ENCODE measurements at regions not wholly inside any gene's neighbourhood (a gene's known extent, or its start where the extent isn't known, plus 50 kb on each side); places are given as distances from the start of the nearest gene placed in this dataset.

GRCh38 chr10:36506697-36507496 is 618.5 kb upstream of the ANKRD30A start:
- Histone ChIP-seq H3K36me3 (ENCODE audit: low read depth) (no peaks in the 10 kb centered on the region), H2AFZ (no peak overlapping the region), H3K4me1 (replicated peaks; ENCODE audit: insufficient read depth) (no peaks in the 10 kb centered on the region), H3K27ac (no peak overlapping the region), H3K79me2 (ENCODE audit: low read depth) (no peaks in the 10 kb centered on the region), H3F3A (ENCODE audit: insufficient read depth, low read depth) (no peaks in the 10 kb centered on the region), H3K9me3 (ENCODE audit: insufficient read depth, low read depth) (no peaks in the 10 kb centered on the region), H3K9me2 (ENCODE audit: insufficient read depth) (no peaks in the 10 kb centered on the region), H3K4me3 (no peak overlapping the region), H3K27me3 (ENCODE audit: insufficient read depth, low read depth) (no peaks in the 10 kb centered on the region), H3K4me2 (no peak overlapping the region), H4K20me1 (ENCODE audit: insufficient read depth) (no peaks in the 10 kb centered on the region)
- intact Hi-C loops (cut with micrococcal nuclease; ENCODE audit: unreplicated experiment): no loop called here
- no peak for DNase-seq
- no TSS peak for BruUV-seq (replicated peaks)
- ChIA-PET CTCF (no interaction called here), POLR2A (ENCODE audit: unreplicated experiment) (no interaction called here)
- TF ChIP-seq CTCF (conservative IDR thresholded peaks at IDR 0.05) (no peak), EZH2 (IDR thresholded peaks at IDR 0.05; ENCODE audit: low read depth) (no peak)

GRCh38 chr10:36506261-36506660 is 619.1 kb upstream of the ANKRD30A start:
- Histone ChIP-seq H3K4me2 (no peak overlapping the region), H3K27ac (no peak overlapping the region), H3K4me3 (no peak overlapping the region), H3K36me3 (ENCODE audit: low read depth) (no peaks in the 10 kb centered on the region), H4K20me1 (ENCODE audit: insufficient read depth) (no peaks in the 10 kb centered on the region), H2AFZ (no peak overlapping the region), H3K27me3 (ENCODE audit: insufficient read depth, low read depth) (no peaks in the 10 kb centered on the region), H3K9me3 (ENCODE audit: insufficient read depth, low read depth) (no peaks in the 10 kb centered on the region), H3F3A (ENCODE audit: insufficient read depth, low read depth) (no peaks in the 10 kb centered on the region), H3K79me2 (ENCODE audit: low read depth) (no peaks in the 10 kb centered on the region), H3K9me2 (ENCODE audit: insufficient read depth) (no peaks in the 10 kb centered on the region), H3K4me1 (replicated peaks; ENCODE audit: insufficient read depth) (no peaks in the 10 kb centered on the region)
- no peak for TF ChIP-seq EZH2 (IDR thresholded peaks at IDR 0.05; ENCODE audit: low read depth)
- TF ChIP-seq CTCF (conservative IDR thresholded peaks at IDR 0.05): no peak
- BruUV-seq (replicated peaks): no TSS peak
- CTCF ChIA-PET: no interaction called here
- DNase-seq: no peak
- intact Hi-C loops (cut with micrococcal nuclease; ENCODE audit: unreplicated experiment): no loop called here
- POLR2A ChIA-PET (ENCODE audit: unreplicated experiment): no interaction called here

- no peak for TF ChIP-seq EZH2 (IDR thresholded peaks at IDR 0.05; ENCODE audit: low read depth)
- TF ChIP-seq CTCF (conservative IDR thresholded peaks at IDR 0.05): no peak
- Histone ChIP-seq H3K27me3 (ENCODE audit: insufficient read depth, low read depth) (0 out of 2 replicates have a peak, but pooled peaks cover 4% of the 10 kb centered on the region), H3K4me3 (no peak overlapping the region), H2AFZ (no peak overlapping the region), H3F3A (ENCODE audit: insufficient read depth, low read depth) (no peaks in the 10 kb centered on the region), H3K79me2 (ENCODE audit: low read depth) (no peaks in the 10 kb centered on the region), H3K4me1 (replicated peaks; ENCODE audit: insufficient read depth) (no peaks in the 10 kb centered on the region), H3K9me3 (ENCODE audit: insufficient read depth, low read depth) (no peaks in the 10 kb centered on the region), H3K36me3 (ENCODE audit: low read depth) (no peaks in the 10 kb centered on the region), H3K4me2 (no peak overlapping the region), H4K20me1 (ENCODE audit: insufficient read depth) (no peaks in the 10 kb centered on the region), H3K9me2 (ENCODE audit: insufficient read depth) (no peaks in the 10 kb centered on the region), H3K27ac (no peak overlapping the region)
- BruUV-seq (replicated peaks): no TSS peak
- ChIA-PET CTCF (no interaction called here), POLR2A (ENCODE audit: unreplicated experiment) (no interaction called here)
- intact Hi-C loops (cut with micrococcal nuclease; ENCODE audit: unreplicated experiment): no loop called here
- DNase-seq: no peak
Observed at GRCh38 chr10:36504758-36505157, 620.6 kb upstream of the ANKRD30A start.
